WTC11 (cell line): ENCODE measurements at regions not wholly inside any gene's neighbourhood (a gene's known extent, or its start where the extent isn't known, plus 50 kb on each side); places are given as distances from the start of the nearest gene placed in this dataset.
A peak's percentile ranks its signal among the peaks of the same experiment; 100 is the strongest.

Source experiments
- ATAC-seq: fragments of 200-7000 bp; cut with Tn5 transposase; 2 replicates; pipeline ENCODE4 v1.10.0; 2021; ENCODE audit warnings: mild to moderate bottlenecking, moderate library complexity
- CTCF ChIA-PET: fragments of 300-600 bp; sonication (Branson Sonifier 250); formaldehyde crosslinking; loops from one replicate; lab custom pipeline; 2021; ENCODE audit warnings: antibody characterized with exemption; lab: Charles Lee
- POLR2A ChIA-PET: fragments of 350-600 bp; sonication (Branson Sonifier 250); formaldehyde crosslinking; loops from one replicate; lab custom pipeline; 2021; ENCODE audit warnings: antibody characterized with exemption; lab: Charles Lee
- DNase-seq: peaks from one replicate; pipeline ENCODE4 v3.0.0; 2021; ENCODE audit warnings: low spot score
- H3K27ac Mint-ChIP-seq: 2 replicates; pipeline ENCODE4 v1.8.0; 2021; ENCODE audit warnings: mixed read lengths
- H3K27me3 Mint-ChIP-seq: 2 replicates; pipeline ENCODE4 v1.8.0; 2021; ENCODE audit warnings: low read depth, mild to moderate bottlenecking, moderate library complexity, mixed read lengths
- H3K36me3 Mint-ChIP-seq: 2 replicates; pipeline ENCODE4 v1.8.0; 2021; ENCODE audit warnings: mixed read lengths
- H3K4me1 Mint-ChIP-seq: 2 replicates; pipeline ENCODE4 v1.8.0; 2022; ENCODE audit warnings: mixed read lengths
- H3K4me3 Mint-ChIP-seq: 2 replicates; pipeline ENCODE4 v1.8.0; 2021; ENCODE audit warnings: mild to moderate bottlenecking, moderate library complexity, mixed read lengths
- H3K9me3 Mint-ChIP-seq: 2 replicates; pipeline ENCODE4 v1.8.0; 2021; ENCODE audit warnings: mixed read lengths
- CREM ChIP-seq: sonication (generic); formaldehyde crosslinking; IDR thresholded peaks from 2 replicates; pipeline ENCODE4 v1.8.1; 2022; ENCODE audit warnings: mild to moderate bottlenecking, missing genetic modification reagents, moderate library complexity
- JUN ChIP-seq: sonication (generic); formaldehyde crosslinking; IDR thresholded peaks from 2 replicates; pipeline ENCODE4 v1.8.0; 2023; ENCODE audit warnings: mild to moderate bottlenecking, missing genetic modification reagents
- MXD4 ChIP-seq: fragments of 250-450 bp; sonication (Bioruptor Pico); IDR thresholded peaks from 2 replicates; pipeline ENCODE4 v1.8.0; 2021; ENCODE audit warnings: mild to moderate bottlenecking, moderate library complexity, borderline replicate concordance
- NR1H2 ChIP-seq: sonication (generic); formaldehyde crosslinking; IDR thresholded peaks from 2 replicates; pipeline ENCODE4 v1.9.0; 2021; ENCODE audit warnings: mild to moderate bottlenecking, moderate library complexity, missing genetic modification reagents
- PREB ChIP-seq: sonication (generic); formaldehyde crosslinking; IDR thresholded peaks from 2 replicates; pipeline ENCODE4 v1.8.1; 2022; ENCODE audit warnings: mild to moderate bottlenecking, missing genetic modification reagents, moderate library complexity, borderline replicate concordance
- RORB ChIP-seq: fragments of 250-450 bp; sonication (Bioruptor Pico); IDR thresholded peaks from 2 replicates; pipeline ENCODE4 v1.9.0; 2021; ENCODE audit warnings: mild to moderate bottlenecking
- SOX15 ChIP-seq: fragments of 250-450 bp; sonication (Bioruptor Pico); IDR thresholded peaks from 2 replicates; pipeline ENCODE4 v1.9.0; 2021; ENCODE audit warnings: mild to moderate bottlenecking
- TP53 ChIP-seq: sonication (generic); formaldehyde crosslinking; IDR thresholded peaks from 2 replicates; pipeline ENCODE4 v1.8.1; 2023; ENCODE audit warnings: mild to moderate bottlenecking, missing genetic modification reagents
- ZNF671 ChIP-seq: fragments of 250-450 bp; sonication (Bioruptor Pico); IDR thresholded peaks from 2 replicates; pipeline ENCODE4 v1.8.0; 2021; ENCODE audit warnings: mild to moderate bottlenecking
- TF ChIP-seq, protein P1 (sequence below): fragments of 250-450 bp; sonication (Bioruptor Pico); IDR thresholded peaks from 2 replicates; pipeline ENCODE4 v1.9.0; 2021; ENCODE audit warnings: mild to moderate bottlenecking, borderline replicate concordance
- TF ChIP-seq, protein P2 (sequence below): sonication (generic); formaldehyde crosslinking; IDR thresholded peaks from 2 replicates; pipeline ENCODE4 v1.8.1; 2022; ENCODE audit warnings: low read depth, mild to moderate bottlenecking, moderate library complexity, missing genetic modification reagents, borderline replicate concordance

DNA sequence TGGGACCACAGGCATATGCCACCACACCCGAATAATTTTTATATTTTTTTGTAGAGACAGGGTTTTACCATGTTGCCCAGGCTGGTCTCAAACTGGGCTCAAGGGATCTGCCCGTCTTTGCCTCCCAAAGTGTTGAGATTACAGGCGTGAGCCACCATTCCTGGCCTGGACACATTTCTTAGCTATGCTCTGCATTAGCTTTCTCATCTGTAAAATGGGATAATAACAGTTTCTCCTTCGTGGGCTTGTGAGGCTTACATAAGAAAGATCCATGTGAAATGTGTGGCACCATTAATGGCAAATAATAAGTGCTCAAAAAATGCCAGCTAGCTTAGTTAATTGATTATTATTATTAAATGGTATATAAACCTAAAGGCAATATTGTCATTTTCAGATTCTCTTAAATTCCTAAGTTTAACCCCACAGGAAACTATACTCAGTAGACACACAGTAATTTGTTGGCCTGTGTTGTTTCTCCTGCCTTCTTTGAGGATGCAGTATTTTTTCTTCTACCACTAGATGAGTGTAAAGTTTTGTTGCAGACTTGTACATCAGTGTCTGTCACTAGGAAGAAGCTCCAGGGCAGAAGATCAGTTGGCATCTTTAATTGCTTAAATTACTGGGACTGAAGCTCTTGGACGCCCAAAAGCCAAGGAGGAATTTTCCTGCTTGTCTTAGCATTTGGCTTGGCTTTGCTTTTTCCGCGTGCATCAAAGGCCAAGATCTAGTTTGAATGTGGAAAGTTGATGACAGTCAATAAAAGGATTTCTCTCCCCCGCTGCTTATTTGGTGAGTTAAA lies 162.3 kb upstream of the ZNF217 start:
- peak overlapping the region; percentile 49; the same call in 1 of the 2 replicates for H3K27ac Mint-ChIP-seq
- peaks cover 53% of the 10 kb centered on the region for H3K4me1 Mint-ChIP-seq
- ATAC-seq, result no peak
- no peak for DNase-seq
- TF ChIP-seq, protein P1, sequence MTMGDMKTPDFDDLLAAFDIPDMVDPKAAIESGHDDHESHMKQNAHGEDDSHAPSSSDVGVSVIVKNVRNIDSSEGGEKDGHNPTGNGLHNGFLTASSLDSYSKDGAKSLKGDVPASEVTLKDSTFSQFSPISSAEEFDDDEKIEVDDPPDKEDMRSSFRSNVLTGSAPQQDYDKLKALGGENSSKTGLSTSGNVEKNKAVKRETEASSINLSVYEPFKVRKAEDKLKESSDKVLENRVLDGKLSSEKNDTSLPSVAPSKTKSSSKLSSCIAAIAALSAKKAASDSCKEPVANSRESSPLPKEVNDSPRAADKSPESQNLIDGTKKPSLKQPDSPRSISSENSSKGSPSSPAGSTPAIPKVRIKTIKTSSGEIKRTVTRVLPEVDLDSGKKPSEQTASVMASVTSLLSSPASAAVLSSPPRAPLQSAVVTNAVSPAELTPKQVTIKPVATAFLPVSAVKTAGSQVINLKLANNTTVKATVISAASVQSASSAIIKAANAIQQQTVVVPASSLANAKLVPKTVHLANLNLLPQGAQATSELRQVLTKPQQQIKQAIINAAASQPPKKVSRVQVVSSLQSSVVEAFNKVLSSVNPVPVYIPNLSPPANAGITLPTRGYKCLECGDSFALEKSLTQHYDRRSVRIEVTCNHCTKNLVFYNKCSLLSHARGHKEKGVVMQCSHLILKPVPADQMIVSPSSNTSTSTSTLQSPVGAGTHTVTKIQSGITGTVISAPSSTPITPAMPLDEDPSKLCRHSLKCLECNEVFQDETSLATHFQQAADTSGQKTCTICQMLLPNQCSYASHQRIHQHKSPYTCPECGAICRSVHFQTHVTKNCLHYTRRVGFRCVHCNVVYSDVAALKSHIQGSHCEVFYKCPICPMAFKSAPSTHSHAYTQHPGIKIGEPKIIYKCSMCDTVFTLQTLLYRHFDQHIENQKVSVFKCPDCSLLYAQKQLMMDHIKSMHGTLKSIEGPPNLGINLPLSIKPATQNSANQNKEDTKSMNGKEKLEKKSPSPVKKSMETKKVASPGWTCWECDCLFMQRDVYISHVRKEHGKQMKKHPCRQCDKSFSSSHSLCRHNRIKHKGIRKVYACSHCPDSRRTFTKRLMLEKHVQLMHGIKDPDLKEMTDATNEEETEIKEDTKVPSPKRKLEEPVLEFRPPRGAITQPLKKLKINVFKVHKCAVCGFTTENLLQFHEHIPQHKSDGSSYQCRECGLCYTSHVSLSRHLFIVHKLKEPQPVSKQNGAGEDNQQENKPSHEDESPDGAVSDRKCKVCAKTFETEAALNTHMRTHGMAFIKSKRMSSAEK (CRISPR knock-in tag), result no peak
- TF ChIP-seq NR1H2 (CRISPR knock-in tag) (no peak), PREB (CRISPR knock-in tag) (no peak), RORB (CRISPR knock-in tag) (no peak), TP53 (CRISPR knock-in tag) (no peak), SOX15 (CRISPR knock-in tag) (no peak), JUN (CRISPR knock-in tag) (no peak), CREM (no peak)
- H3K27me3 Mint-ChIP-seq, result no peaks in the 10 kb centered on the region
- no peaks in the 10 kb centered on the region for H3K36me3 Mint-ChIP-seq
- no peaks in the 10 kb centered on the region for H3K9me3 Mint-ChIP-seq
- ChIA-PET CTCF (no interaction called here), POLR2A (no interaction called here)
- H3K4me3 Mint-ChIP-seq, result no peak overlapping the region

- ChIA-PET CTCF (interaction anchor here (0.9 to 1.0 kb wide), 2 partner anchors 10 to 17 kb away, joined by 3 to 4 read pairs; no protein-coding TSS in a partner anchor), POLR2A (interaction anchor here (1.0 kb wide), 1 partner anchor 13 kb away, joined by 3 read pairs; no protein-coding TSS in a partner anchor)
- H3K4me3 Mint-ChIP-seq, result 0 out of 2 replicates have a peak overlapping the region, but pooled peaks have one; percentile 18
- ATAC-seq, result no peak
- peak overlapping the region; percentile 97 for H3K27ac Mint-ChIP-seq
- no peaks in the 10 kb centered on the region for H3K9me3 Mint-ChIP-seq
- H3K4me1 Mint-ChIP-seq, result peaks cover 65% of the 10 kb centered on the region
- no peaks in the 10 kb centered on the region for H3K36me3 Mint-ChIP-seq
- TF ChIP-seq, protein P2, sequence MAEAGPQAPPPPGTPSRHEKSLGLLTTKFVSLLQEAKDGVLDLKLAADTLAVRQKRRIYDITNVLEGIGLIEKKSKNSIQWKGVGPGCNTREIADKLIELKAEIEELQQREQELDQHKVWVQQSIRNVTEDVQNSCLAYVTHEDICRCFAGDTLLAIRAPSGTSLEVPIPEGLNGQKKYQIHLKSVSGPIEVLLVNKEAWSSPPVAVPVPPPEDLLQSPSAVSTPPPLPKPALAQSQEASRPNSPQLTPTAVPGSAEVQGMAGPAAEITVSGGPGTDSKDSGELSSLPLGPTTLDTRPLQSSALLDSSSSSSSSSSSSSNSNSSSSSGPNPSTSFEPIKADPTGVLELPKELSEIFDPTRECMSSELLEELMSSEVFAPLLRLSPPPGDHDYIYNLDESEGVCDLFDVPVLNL (CRISPR knock-in tag), result no peak
- no peak for TF ChIP-seq PREB (CRISPR knock-in tag)
- no peak for TF ChIP-seq MXD4 (CRISPR knock-in tag)
- no peak for TF ChIP-seq ZNF671
- DNase-seq, result no peak
- no peaks in the 10 kb centered on the region for H3K27me3 Mint-ChIP-seq
These were observed 160.3 kb upstream of the ZNF217 start for GRCh38 chr20:53753880-53754459.
